GM12891 (cell line): ENCODE measurements at regions not wholly inside any gene's neighbourhood (a gene's known extent, or its start where the extent isn't known, plus 50 kb on each side); places are given as distances from the start of the nearest gene placed in this dataset.

ENCODE experiments used
- DNase-seq: peaks from one replicate; pipeline ENCODE4 v3.0.0; 2011; ENCODE audit warnings: low spot score; ENCODE audit not compliant: insufficient read length
- FAIRE-seq: peaks from 2 replicates; lab custom pipeline; 2011; peaks lifted over from hg19 to GRCh38; lab: Jason Lieb, UNC
- PAX5 ChIP-seq: IDR thresholded peaks from 2 replicates; pipeline ENCODE4 v1.6.1; 2011; ENCODE audit warnings: low read length, moderate library complexity, mild to moderate bottlenecking; ENCODE audit not compliant: insufficient read depth, severe bottlenecking
- POLR2A ChIP-seq: IDR thresholded peaks from 2 replicates; pipeline ENCODE4 v1.6.1; 2011; ENCODE audit warnings: low read depth, low read length, control low read depth
- POLR2AphosphoS5 ChIP-seq: IDR thresholded peaks from 2 replicates; pipeline ENCODE4 v1.6.1; 2011; ENCODE audit warnings: low read depth, low read length, control low read depth
- POU2F2 ChIP-seq: IDR thresholded peaks from 2 replicates; pipeline ENCODE4 v1.6.1; 2011; ENCODE audit warnings: low read depth, mild to moderate bottlenecking, control low read depth, low read length, moderate library complexity
- SPI1 ChIP-seq: IDR thresholded peaks from 2 replicates; pipeline ENCODE4 v1.6.1; 2011; ENCODE audit warnings: low read depth, low read length, control low read depth
- TAF1 ChIP-seq: IDR thresholded peaks from 2 replicates; pipeline ENCODE4 v1.6.1; 2011; ENCODE audit warnings: low read depth, low read length, control low read depth

GRCh38 chr1:96374076-96374762 lies 347.4 kb upstream of the PTBP2 start:
- TF ChIP-seq POLR2A (no peak), POLR2AphosphoS5 (no peak), TAF1 (no peak), PAX5 (no peak), SPI1 (no peak), POU2F2 (no peak)
- no peak for FAIRE-seq
- DNase-seq, result no peak

GRCh38 chr1:96376846-96377245 lies 344.7 kb upstream of the PTBP2 start:
- DNase-seq (no peak), FAIRE-seq (no peak)
- TF ChIP-seq TAF1 (no peak), POLR2A (no peak), POU2F2 (no peak), PAX5 (no peak), SPI1 (no peak), POLR2AphosphoS5 (no peak)

GRCh38 chr1:96384611-96385010 lies 337.0 kb upstream of the PTBP2 start:
- FAIRE-seq (no peak), DNase-seq (no peak)
- TF ChIP-seq POU2F2 (no peak), SPI1 (no peak), POLR2A (no peak), TAF1 (no peak), POLR2AphosphoS5 (no peak), PAX5 (no peak)

GRCh38 chr1:96387785-96388184 lies 333.8 kb upstream of the PTBP2 start:
- FAIRE-seq (no peak), DNase-seq (no peak)
- no peak for TF ChIP-seq PAX5
- no peak for TF ChIP-seq POLR2A
- no peak for TF ChIP-seq TAF1
- TF ChIP-seq SPI1, result no peak
- TF ChIP-seq POLR2AphosphoS5, result no peak
- no peak for TF ChIP-seq POU2F2

GRCh38 chr1:96388421-96389310 lies 332.9 kb upstream of the PTBP2 start:
- no peak for DNase-seq
- FAIRE-seq, result no peak
- TF ChIP-seq TAF1 (no peak), POU2F2 (no peak), PAX5 (no peak), POLR2A (no peak), POLR2AphosphoS5 (no peak), SPI1 (no peak)

GRCh38 chr1:96400089-96400488 lies 321.5 kb upstream of the PTBP2 start:
- TF ChIP-seq POLR2A (no peak), PAX5 (no peak), POU2F2 (no peak), TAF1 (no peak), SPI1 (no peak), POLR2AphosphoS5 (no peak)
- FAIRE-seq (no peak), DNase-seq (no peak)

- FAIRE-seq (no peak), DNase-seq (no peak)
- TF ChIP-seq POU2F2 (no peak), POLR2AphosphoS5 (no peak), PAX5 (no peak), TAF1 (no peak), POLR2A (no peak), SPI1 (no peak)
Measured at GRCh38 chr1:96409087-96409486, 312.5 kb upstream of the PTBP2 start.

GRCh38 chr1:96409689-96410088 lies 311.9 kb upstream of the PTBP2 start:
- DNase-seq (no peak), FAIRE-seq (no peak)
- TF ChIP-seq TAF1, result no peak
- no peak for TF ChIP-seq SPI1
- TF ChIP-seq POU2F2, result no peak
- TF ChIP-seq POLR2AphosphoS5, result no peak
- no peak for TF ChIP-seq POLR2A
- no peak for TF ChIP-seq PAX5

- no peak for TF ChIP-seq PAX5
- TF ChIP-seq POLR2A, result no peak
- no peak for TF ChIP-seq POLR2AphosphoS5
- TF ChIP-seq POU2F2, result no peak
- no peak for TF ChIP-seq SPI1
- no peak for TF ChIP-seq TAF1
- no peak for DNase-seq
- FAIRE-seq, result no peak
Measured at GRCh38 chr1:96411006-96411405, 310.6 kb upstream of the PTBP2 start.
